Head of caudate nucleus (tissue), 42 donors: ENCODE measurements at regions not wholly inside any gene's neighbourhood (a gene's known extent, or its start where the extent isn't known, plus 50 kb on each side); places are given as distances from the start of the nearest gene placed in this dataset.

ENCODE experiments used
- DNase-seq, 42 donors: peaks; one replicate each; pipeline versions ENCODE4 v3.0.0 to v3.0.0-alpha.2; 2020 to 2021; ENCODE audit warnings: mixed read lengths in 7 of 42
- intact Hi-C: fragments of 100-400 bp; cut with DNase I; formaldehyde crosslinking; loops from one replicate; pipeline ENCODE4 v1.15.0; 2022

DNA sequence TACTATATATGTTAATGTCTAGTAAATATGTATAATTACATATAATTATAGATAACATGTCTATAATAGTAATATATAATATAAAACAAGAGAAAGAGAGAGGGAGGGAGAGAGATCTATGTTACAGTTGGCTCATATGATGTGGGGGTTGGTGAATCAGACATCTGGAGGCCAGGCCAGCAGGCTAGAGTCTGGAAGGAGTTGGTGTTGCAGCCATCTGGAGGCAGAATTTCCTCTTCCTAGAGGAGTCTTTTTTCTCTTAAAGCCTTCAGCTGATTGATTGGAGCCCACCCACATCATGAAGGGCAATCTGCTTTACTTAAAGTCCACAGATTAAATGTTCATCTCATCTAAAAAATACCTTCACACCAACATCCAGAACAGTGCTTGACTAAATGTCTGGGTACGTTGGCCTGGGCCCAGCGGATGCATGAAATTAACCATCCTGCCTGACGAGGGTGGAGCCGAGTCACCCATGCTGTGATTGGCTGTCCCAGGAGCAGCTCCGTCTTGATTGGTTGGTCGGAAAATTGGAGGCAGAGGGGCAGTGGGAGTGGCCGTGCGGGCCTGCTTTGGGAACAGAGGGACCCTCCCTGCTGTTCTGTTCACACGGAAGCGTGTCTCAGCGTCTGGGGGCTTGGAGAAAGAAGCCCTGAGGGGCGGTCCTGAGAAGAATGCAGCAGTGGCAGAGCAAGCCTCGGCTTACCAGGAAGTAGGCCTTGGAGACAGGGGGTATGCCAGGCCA is 392.4 kb downstream of the QKI start:
- intact Hi-C loops, result no loop called here
- DNase-seq, result no peak

DNA sequence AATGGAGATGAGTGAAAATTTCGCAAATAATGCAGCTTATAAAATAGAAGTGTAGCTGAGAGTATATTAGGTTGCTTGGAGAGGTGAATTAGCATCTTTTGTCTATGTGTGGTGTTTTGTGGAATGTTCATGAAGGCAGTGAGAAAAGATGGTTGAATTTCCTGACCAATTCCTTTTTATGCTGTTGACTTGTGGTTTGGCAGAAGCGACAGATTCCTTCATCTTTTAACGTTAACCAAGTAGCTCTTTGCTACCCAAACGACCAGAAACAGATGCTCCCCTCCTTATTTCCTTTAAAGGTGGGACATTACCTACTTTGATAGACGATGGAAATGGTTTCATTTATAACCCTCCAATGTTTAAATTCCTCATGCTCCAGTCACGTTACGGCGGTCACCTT is 390.5 kb downstream of the QKI start:
- no peak for DNase-seq
- intact Hi-C loops, result no loop called here

- DNase-seq, result no peak
- intact Hi-C loops, result no loop called here
Observed at GRCh38 chr6:163802267-163802666, 387.7 kb downstream of the QKI start.

DNA sequence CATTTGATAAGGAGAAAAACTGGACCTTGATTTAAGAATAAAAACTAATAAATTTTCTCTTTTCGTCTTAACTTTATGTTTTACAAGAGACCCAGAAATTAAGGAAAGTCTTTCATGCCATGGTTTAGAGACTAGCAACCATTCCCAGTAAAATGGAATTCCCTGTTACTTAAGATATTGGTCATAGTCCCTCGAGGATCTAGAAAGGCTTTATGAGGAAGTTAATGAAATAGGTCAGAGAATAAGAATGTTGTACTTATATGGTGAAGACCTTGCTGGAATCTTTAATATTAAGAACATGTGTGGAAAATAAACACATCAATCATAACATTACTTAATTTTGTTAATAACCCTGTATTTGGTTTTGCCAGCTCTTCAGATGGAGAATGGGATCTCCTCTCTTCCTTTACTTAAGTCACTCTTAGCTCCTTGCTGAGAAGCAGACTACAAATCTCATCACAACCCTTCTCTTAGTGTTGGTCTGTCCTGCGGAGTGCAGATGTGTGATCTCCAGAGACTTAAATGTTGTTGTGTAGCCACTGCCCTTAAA is 382.9 kb downstream of the QKI start:
- DNase-seq, result no peak
- intact Hi-C loops, result no loop called here

- peak in 17 of 42 donors; percentile 11 to 81 (median 41) for DNase-seq
- intact Hi-C loops, result no loop called here
Observed at GRCh38 chr6:163793011-163793983, 378.8 kb downstream of the QKI start.

DNA sequence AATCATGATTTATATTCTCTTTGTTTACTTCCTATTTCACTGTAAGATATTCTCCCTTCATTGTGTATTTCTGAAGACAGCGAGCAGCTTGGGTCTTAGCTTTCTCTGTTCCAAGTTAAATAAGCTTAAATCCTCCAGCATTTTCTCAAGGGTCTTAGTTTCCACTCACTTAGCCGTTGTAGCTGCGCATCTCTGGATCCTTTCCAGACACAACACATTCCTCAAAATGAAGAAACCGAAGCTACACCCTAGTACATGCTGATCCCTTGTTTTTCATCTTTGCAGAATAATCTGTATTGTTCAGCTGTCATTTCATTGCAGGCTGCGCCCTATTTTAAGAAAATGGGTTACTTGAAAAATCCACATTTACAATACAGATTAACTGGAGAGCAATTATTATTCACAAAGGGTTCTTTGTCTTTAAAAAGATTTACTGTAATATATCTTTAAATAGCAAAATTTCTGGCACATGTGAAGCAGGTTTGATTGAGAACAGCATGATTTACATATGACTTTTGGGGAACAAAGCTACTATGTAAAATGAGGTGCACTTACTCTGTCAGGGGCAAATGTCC is 375.8 kb downstream of the QKI start:
- intact Hi-C loops, result no loop called here
- peak in 4 of 42 donors; percentile 7 to 56 (median 34) for DNase-seq

- intact Hi-C loops, result no loop called here
- DNase-seq, result no peak
Observed at GRCh38 chr6:163789199-163789810, 374.8 kb downstream of the QKI start.

GRCh38 chr6:163786995-163787671 is 372.6 kb downstream of the QKI start:
- DNase-seq, result no peak
- intact Hi-C loops, result no loop called here

GRCh38 chr6:163782436-163783003 is 368.0 kb downstream of the QKI start:
- intact Hi-C loops, result no loop called here

GRCh38 chr6:163780994-163781393 is 366.5 kb downstream of the QKI start:
- intact Hi-C loops, result no loop called here

More at GRCh38 chr6:163782436-163783003, 368.0 kb downstream of the QKI start:
- DNase-seq, result peak in 6 of 42 donors; percentile 5 to 24 (median 16)

DNA sequence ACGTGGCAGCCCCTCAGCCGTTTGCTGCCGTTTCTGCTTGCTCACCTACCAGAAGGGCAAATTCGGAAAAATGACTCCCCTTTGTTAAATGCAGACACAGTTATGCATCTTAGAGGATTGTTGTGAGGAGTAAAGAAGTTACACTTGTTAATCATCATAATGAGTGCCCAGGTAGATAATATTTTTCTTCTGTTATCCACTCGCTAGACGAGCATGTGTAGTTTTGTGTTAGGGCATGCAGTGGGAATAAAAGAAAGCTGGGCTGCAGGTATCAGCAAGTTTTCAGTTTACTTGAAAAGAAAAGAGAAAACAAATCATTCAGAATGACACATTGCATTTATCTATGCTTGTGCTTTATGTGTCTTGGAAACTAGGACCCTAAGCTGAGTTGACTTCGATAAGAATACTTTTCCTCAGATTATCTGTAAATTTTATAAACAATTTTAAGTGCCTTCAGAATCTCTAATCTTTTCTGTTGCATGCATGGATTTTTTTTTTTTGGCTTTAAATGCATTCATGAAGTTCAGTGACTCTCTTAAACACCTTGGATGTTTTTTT is 365.3 kb downstream of the QKI start:
- no peak for DNase-seq
- intact Hi-C loops, result no loop called here

More at GRCh38 chr6:163780994-163781393, 366.5 kb downstream of the QKI start:
- DNase-seq, result peak in 38 of 42 donors; percentile 14 to 61 (median 40)

- intact Hi-C loops, result no loop called here
- no peak for DNase-seq
Observed at GRCh38 chr6:163777716-163778115, 363.2 kb downstream of the QKI start.

GRCh38 chr6:163776906-163777686 is 362.6 kb downstream of the QKI start:
- DNase-seq, result no peak
- intact Hi-C loops, result no loop called here

- peak in 9 of 42 donors; percentile 13 to 74 (median 45) for DNase-seq
- intact Hi-C loops, result no loop called here
Observed at GRCh38 chr6:163776196-163776905, 361.8 kb downstream of the QKI start.

DNA sequence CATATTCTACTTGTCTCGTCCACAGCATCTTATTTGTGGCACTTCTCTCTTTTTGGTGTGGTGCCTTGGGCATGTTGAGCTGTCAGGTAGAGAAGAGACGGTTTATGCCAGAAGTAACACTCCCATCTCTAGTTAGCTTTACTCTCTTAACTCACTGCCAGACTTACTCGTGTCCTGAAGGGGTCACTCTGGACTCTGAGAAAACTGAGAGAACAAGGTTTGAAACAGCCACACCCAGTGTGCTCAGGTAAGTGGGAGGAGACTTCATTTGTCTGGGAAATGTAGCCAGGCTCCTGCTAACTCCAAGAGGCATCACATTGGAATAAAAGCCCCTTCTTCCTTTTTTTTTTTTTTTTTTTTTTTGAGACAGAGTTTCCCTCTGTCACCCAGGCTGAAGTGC is 360.8 kb downstream of the QKI start:
- DNase-seq, result no peak
- intact Hi-C loops, result no loop called here

DNA sequence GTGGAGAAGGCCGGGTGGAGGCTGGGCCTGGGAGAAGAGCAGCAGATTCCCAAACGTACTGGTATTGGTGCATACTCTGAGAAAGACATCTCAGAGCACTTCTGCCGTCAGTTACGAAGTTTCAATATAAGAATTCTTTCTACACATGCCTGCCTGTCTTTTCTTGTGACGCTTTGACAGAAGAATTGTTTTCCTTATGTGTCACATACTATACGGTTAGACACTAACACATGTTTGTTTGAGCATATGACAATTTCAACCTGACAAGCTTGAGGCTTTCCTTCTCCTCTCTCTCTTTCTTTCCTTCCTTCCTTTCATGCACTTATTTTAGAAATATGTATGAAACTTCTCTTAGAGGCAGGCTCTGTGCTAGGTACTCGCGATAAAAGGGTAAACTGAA is 360.0 kb downstream of the QKI start:
- no peak for DNase-seq
- intact Hi-C loops, result no loop called here
